SK-N-SH (cell line): ENCODE measurements at regions not wholly inside any gene's neighbourhood (a gene's known extent, or its start where the extent isn't known, plus 50 kb on each side); places are given as distances from the start of the nearest gene placed in this dataset.

Experiments
- CTCF ChIA-PET: fragments of 300-600, 350-600 bp; formaldehyde crosslinking; extraction: SDS; loops from one replicate; lab custom pipeline; 2021; lab: Yijun Ruan, JAX
- POLR2A ChIA-PET: fragments of 350-600 bp; sonication (Branson Sonifier 250); formaldehyde crosslinking; extraction: SDS; loops from one replicate; lab custom pipeline; 2020; ENCODE audit warnings: antibody characterized with exemption, inconsistent platforms; lab: Yijun Ruan, JAX
- DNase-seq: peaks from one replicate; pipeline ENCODE4 v3.0.0; 2012
- H2AFZ ChIP-seq: fragments of 200-600 bp; sonication (generic); 2 replicates; pipeline ENCODE4 v1.8.1; 2016; ENCODE audit warnings: antibody characterized with exemption, mild to moderate bottlenecking, low read depth
- H3F3A ChIP-seq: fragments of 200-600 bp; sonication (generic); replicated peaks from 2 replicates; pipeline ENCODE3; 2016; ENCODE audit warnings: antibody characterized with exemption, mild to moderate bottlenecking; ENCODE audit not compliant: insufficient read depth
- H3K27ac ChIP-seq, 2 experiments: fragments of 200-500 bp in 1 of 2; fragments of 200-600 bp in 1 of 2; sonication (Bioruptor generic) in 1 of 2; sonication (generic), shearing (Covaris generic) in 1 of 2; 2 replicates each; pipeline versions ENCODE4 v1.5.1 to v1.6.1; 2014 to 2016; ENCODE audit warnings: low read depth in 2 of 2, inconsistent platforms in 1 of 2, low read length in 1 of 2, mild to moderate bottlenecking in 1 of 2, mixed read lengths in 1 of 2
- H3K27me3 ChIP-seq: fragments of 200-600 bp; sonication (generic), shearing (Covaris generic); 2 replicates; pipeline ENCODE4 v1.6.1; 2016; ENCODE audit warnings: mixed run types; ENCODE audit not compliant: insufficient read depth
- H3K36me3 ChIP-seq, 2 experiments: fragments of 200-500 bp in 1 of 2; fragments of 200-600 bp in 1 of 2; sonication (Bioruptor generic) in 1 of 2; sonication (generic) in 1 of 2; replicated peaks in 1 of 2; 2 replicates each; pipeline versions ENCODE3 to v1.5.1; 2014 to 2016; ENCODE audit warnings: low read length in 1 of 2, mild to moderate bottlenecking in 1 of 2; ENCODE audit not compliant: insufficient read depth in 2 of 2, control insufficient read depth in 1 of 2
- H3K4me1 ChIP-seq, 2 experiments: fragments of 200-500 bp in 1 of 2; fragments of 200-600 bp in 1 of 2; sonication (Bioruptor generic) in 1 of 2; sonication (generic), shearing (Covaris generic) in 1 of 2; 2 replicates each; pipeline versions ENCODE4 v1.5.1 to v1.6.1; 2014 to 2016; ENCODE audit warnings: low read depth in 1 of 2, low read length in 1 of 2, mixed run types in 1 of 2; ENCODE audit not compliant: insufficient read depth in 2 of 2, control insufficient read depth in 1 of 2
- H3K4me2 ChIP-seq: fragments of 200-600 bp; sonication (generic), shearing (Covaris generic); 2 replicates; pipeline ENCODE4 v1.6.1; 2017; ENCODE audit warnings: mixed run types
- H3K4me3 ChIP-seq, 2 experiments: fragments of 200-500 bp in 1 of 2; fragments of 200-600 bp in 1 of 2; sonication (Bioruptor generic) in 1 of 2; sonication (generic), shearing (Covaris generic) in 1 of 2; 2 replicates each; pipeline versions ENCODE4 v1.5.1 to v1.8.1; 2014 to 2016; ENCODE audit warnings: low read depth in 2 of 2, inconsistent platforms in 1 of 2, low read length in 1 of 2, mild to moderate bottlenecking in 1 of 2, mixed read lengths in 1 of 2, moderate library complexity in 1 of 2
- H3K79me2 ChIP-seq: fragments of 200-600 bp; sonication (generic); 2 replicates; pipeline ENCODE4 v1.8.1; 2017; ENCODE audit warnings: mild to moderate bottlenecking; ENCODE audit not compliant: insufficient read depth
- H3K9ac ChIP-seq: fragments of 200-600 bp; sonication (generic); 2 replicates; pipeline ENCODE4 v1.6.1; 2017; ENCODE audit warnings: mixed run types
- H3K9me2 ChIP-seq: fragments of 200-600 bp; sonication (generic); 2 replicates; pipeline ENCODE4 v1.6.1; 2017; ENCODE audit warnings: mixed run types
- H3K9me3 ChIP-seq: fragments of 200-600 bp; sonication (generic); 2 replicates; pipeline ENCODE4 v1.6.1; 2017; ENCODE audit warnings: mixed run types, mild to moderate bottlenecking, moderate library complexity
- H4K20me1 ChIP-seq: fragments of 200-600 bp; sonication (generic); 2 replicates; pipeline ENCODE4 v1.6.1; 2017; ENCODE audit warnings: mild to moderate bottlenecking, mixed run types; ENCODE audit not compliant: insufficient read depth
- CHD2 ChIP-seq: fragments of 150-350 bp; IDR thresholded peaks from 2 replicates; pipeline ENCODE4 v1.6.1; 2018; ENCODE audit warnings: low read length; ENCODE audit not compliant: partially characterized antibody
- EP300 ChIP-seq, 2 experiments: IDR thresholded peaks; 2 replicates each; pipeline versions ENCODE4 v1.4.0 to v1.6.1; 2012; ENCODE audit warnings: borderline replicate concordance in 1 of 2, low read depth in 1 of 2, low read length in 1 of 2
- EZH2phosphoT487 ChIP-seq: fragments of 200-600 bp; sonication (generic); IDR thresholded peaks from 2 replicates; pipeline ENCODE4 v1.6.1; 2017; ENCODE audit warnings: low read depth, mixed run types, mild to moderate bottlenecking, antibody characterized with exemption, moderate library complexity, borderline replicate concordance
- FOXM1 ChIP-seq: IDR thresholded peaks from 2 replicates; pipeline ENCODE4 v1.4.0; 2012; ENCODE audit warnings: low read depth, mild to moderate bottlenecking
- GABPA ChIP-seq: IDR thresholded peaks from 2 replicates; pipeline ENCODE4 v1.4.0; 2012; ENCODE audit warnings: low read depth, mild to moderate bottlenecking
- GATA2 ChIP-seq: sonication (generic); formaldehyde crosslinking; IDR thresholded peaks from 2 replicates; pipeline ENCODE4 v1.5.0; 2020; ENCODE audit warnings: mild to moderate bottlenecking, missing genetic modification reagents
- IRF3 ChIP-seq: fragments of 150-350 bp; IDR thresholded peaks from 2 replicates; pipeline ENCODE4 v1.6.1; 2016; ENCODE audit warnings: mild to moderate bottlenecking, low read depth, low read length
- JUND ChIP-seq: IDR thresholded peaks from 2 replicates; pipeline ENCODE4 v1.4.0; 2012
- MEF2A ChIP-seq: IDR thresholded peaks from 2 replicates; pipeline ENCODE4 v1.4.0; 2012; ENCODE audit warnings: low read depth, borderline replicate concordance
- MXI1 ChIP-seq: IDR thresholded peaks from 2 replicates; pipeline ENCODE4 v1.6.1; 2012; ENCODE audit warnings: mild to moderate bottlenecking, low read depth, low read length, improper control_type of control experiment
- NRF1 ChIP-seq: IDR thresholded peaks from 2 replicates; pipeline ENCODE4 v1.6.1; 2012; ENCODE audit warnings: low read depth, mild to moderate bottlenecking, low read length
- PBX3 ChIP-seq: IDR thresholded peaks from 2 replicates; pipeline ENCODE4; 2012
- POLR2AphosphoS5 ChIP-seq: IDR thresholded peaks from 2 replicates; pipeline ENCODE4 v1.6.1; 2012; ENCODE audit warnings: low read depth, low read length
- RAD21 ChIP-seq: IDR thresholded peaks from 2 replicates; pipeline ENCODE4 v1.6.1; 2012; ENCODE audit warnings: mild to moderate bottlenecking, low read length
- RCOR1 ChIP-seq: fragments of 150-350 bp; IDR thresholded peaks from 2 replicates; pipeline ENCODE4 v1.6.1; 2017; ENCODE audit warnings: antibody characterized with exemption, low read length
- REST ChIP-seq: IDR thresholded peaks from 2 replicates; pipeline ENCODE4 v1.6.1; 2012; ENCODE audit warnings: mild to moderate bottlenecking, low read depth, low read length, moderate library complexity
- TCF12 ChIP-seq: IDR thresholded peaks from 2 replicates; pipeline ENCODE4 v1.4.0; 2012
- USF1 ChIP-seq: IDR thresholded peaks from 2 replicates; pipeline ENCODE4 v1.4.0; 2012; ENCODE audit warnings: low read depth, borderline replicate concordance
- YY1 ChIP-seq: IDR thresholded peaks from 2 replicates; pipeline ENCODE4 v1.4.0; 2012; ENCODE audit warnings: low read depth, mild to moderate bottlenecking
- ZBTB33 ChIP-seq: IDR thresholded peaks from 2 replicates; pipeline ENCODE4 v1.4.0; 2012; ENCODE audit warnings: low read depth, borderline replicate concordance
- WGBS: methylation state at CpG from one replicate; pipeline ENCODE4 v1.1.6; 2017; ENCODE audit warnings: low lambda C conversion rate; 5-methylcytosine and 5-hydroxymethylcytosine counted together

GRCh38 chr13:87035526-87035925 lies 635.6 kb upstream of the SLITRK5 start:
- TF ChIP-seq EP300 (IDR thresholded peaks at IDR 0.05; ENCODE audit: borderline replicate concordance in 1 of 2, low read depth in 1 of 2, low read length in 1 of 2) (no peak), EZH2phosphoT487 (no peak), REST (no peak), USF1 (no peak), POLR2AphosphoS5 (no peak), PBX3 (no peak), MXI1 (no peak), CHD2 (no peak), RAD21 (no peak), TCF12 (no peak), JUND (no peak), MEF2A (no peak), GATA2 (CRISPR knock-in tag) (no peak)
- H3K27me3 ChIP-seq, result no peaks in the 10 kb centered on the region
- H3F3A ChIP-seq, result no peaks in the 10 kb centered on the region
- no peaks in the 10 kb centered on the region for H3K9me3 ChIP-seq
- DNase-seq, result no peak
- no peak overlapping the region for H3K4me3 ChIP-seq
- whole genome bisulfite sequencing, result 37% methylated on average over 7 of the region's 7 CpGs
- no peak overlapping the region for H3K27ac ChIP-seq
- H3K36me3 ChIP-seq, result no peaks in the 10 kb centered on the region
- no peaks in the 10 kb centered on the region for H3K4me1 ChIP-seq
- CTCF ChIA-PET, result no interaction called here
- no peak overlapping the region for H3K9ac ChIP-seq
- no peaks in the 10 kb centered on the region for H4K20me1 ChIP-seq
- no peaks in the 10 kb centered on the region for H3K79me2 ChIP-seq
- POLR2A ChIA-PET, result no interaction called here
- H2AFZ ChIP-seq, result no peak overlapping the region
- no peaks in the 10 kb centered on the region for H3K9me2 ChIP-seq
- no peak overlapping the region for H3K4me2 ChIP-seq

- H3K4me2 ChIP-seq, result no peak overlapping the region
- no peak overlapping the region for H3K9ac ChIP-seq
- H4K20me1 ChIP-seq, result no peaks in the 10 kb centered on the region
- H3K79me2 ChIP-seq, result no peaks in the 10 kb centered on the region
- no peaks in the 10 kb centered on the region; the same call in 1 of the 2 replicates for H3K27me3 ChIP-seq
- H2AFZ ChIP-seq, result no peak overlapping the region
- H3K4me3 ChIP-seq, result no peak overlapping the region
- no peaks in the 10 kb centered on the region for H3K9me2 ChIP-seq
- WGBS, result 12% methylated on average over 1 of the region's 1 CpG
- no peak for DNase-seq
- H3F3A ChIP-seq, result no peaks in the 10 kb centered on the region
- H3K9me3 ChIP-seq, result no peaks in the 10 kb centered on the region
- POLR2A ChIA-PET, result no interaction called here
- CTCF ChIA-PET, result interaction anchor here (0.8 kb wide), 1 partner anchor 44 kb away, joined by 3 read pairs; no protein-coding TSS in a partner anchor
- no peaks in the 10 kb centered on the region for H3K4me1 ChIP-seq
- no peak overlapping the region for H3K27ac ChIP-seq
- no peaks in the 10 kb centered on the region for H3K36me3 ChIP-seq
- TF ChIP-seq NRF1 (no peak), YY1 (no peak), TCF12 (no peak), ZBTB33 (no peak), IRF3 (no peak), FOXM1 (no peak), MEF2A (no peak), RCOR1 (no peak), GABPA (no peak), POLR2AphosphoS5 (no peak), MXI1 (no peak), USF1 (no peak)
Observed at GRCh38 chr13:87042946-87043345, 628.2 kb upstream of the SLITRK5 start.
